HG03575 (cell line): ENCODE measurements at regions not wholly inside any gene's neighbourhood (a gene's known extent, or its start where the extent isn't known, plus 50 kb on each side); places are given as distances from the start of the nearest gene placed in this dataset.

Source experiments
- ATAC-seq: cut with Tn5 transposase; IDR thresholded peaks from one replicate; pipeline ENCODE4 v1.9.1; 2021; ENCODE audit not compliant: unreplicated experiment, insufficient number of reproducible peaks, low FRiP score; ENCODE audit errors: extremely low read depth

DNA sequence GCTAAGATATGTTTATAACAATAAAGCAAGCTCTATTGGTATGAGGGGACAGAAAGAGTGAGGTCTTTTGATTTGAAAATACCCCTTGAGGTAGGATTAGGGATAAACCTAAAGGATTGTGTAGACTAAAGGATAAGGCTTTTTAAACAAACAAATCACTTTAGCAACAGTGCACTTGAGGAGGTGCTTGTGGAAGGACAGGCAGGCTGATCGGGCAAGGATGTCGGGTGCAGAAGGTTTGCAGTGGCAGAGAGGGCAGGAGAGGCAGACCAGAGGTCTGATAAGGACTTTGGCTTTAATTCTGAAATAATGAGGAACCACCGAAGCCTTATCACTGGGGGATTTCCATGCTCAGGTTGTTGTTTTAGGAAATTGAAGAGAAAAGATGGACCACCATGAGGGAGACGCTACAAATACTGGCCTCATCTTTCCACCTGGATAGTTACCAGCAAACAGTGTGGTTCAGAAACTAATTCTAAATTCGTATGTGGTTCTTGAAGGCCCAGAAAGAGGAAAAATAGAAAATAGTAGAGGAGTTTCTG lies 119.5 kb upstream of the KLF6 start:
- ATAC-seq = no peak

DNA sequence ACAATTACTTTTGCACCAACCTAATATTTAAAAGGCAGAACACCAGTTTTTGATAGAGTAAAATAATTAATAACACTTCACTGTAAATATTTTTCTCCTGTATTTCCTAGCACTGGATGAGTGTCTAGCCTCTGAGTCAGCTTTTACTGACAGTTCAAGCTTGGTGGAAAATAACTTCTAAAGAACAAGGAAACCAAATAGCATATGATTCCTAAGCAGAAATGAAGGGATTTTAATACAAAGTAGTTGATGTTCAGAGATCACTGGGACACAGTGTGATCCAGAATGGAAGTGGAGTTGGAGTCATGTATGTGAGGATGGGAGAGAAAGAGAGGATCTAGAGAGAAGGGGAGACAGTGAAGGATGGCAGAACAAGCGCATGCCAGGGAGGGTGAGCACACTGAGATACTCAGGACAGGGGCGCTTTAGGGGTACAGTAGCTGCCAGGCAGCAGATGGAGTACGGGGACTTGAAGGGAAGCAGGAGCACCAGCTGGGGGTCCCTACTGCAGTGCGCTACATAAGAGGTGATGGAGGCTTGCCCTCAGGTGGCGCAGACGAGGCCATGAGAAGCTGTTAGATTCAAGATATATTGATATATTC lies 117.9 kb upstream of the KLF6 start:
- ATAC-seq = no peak

DNA sequence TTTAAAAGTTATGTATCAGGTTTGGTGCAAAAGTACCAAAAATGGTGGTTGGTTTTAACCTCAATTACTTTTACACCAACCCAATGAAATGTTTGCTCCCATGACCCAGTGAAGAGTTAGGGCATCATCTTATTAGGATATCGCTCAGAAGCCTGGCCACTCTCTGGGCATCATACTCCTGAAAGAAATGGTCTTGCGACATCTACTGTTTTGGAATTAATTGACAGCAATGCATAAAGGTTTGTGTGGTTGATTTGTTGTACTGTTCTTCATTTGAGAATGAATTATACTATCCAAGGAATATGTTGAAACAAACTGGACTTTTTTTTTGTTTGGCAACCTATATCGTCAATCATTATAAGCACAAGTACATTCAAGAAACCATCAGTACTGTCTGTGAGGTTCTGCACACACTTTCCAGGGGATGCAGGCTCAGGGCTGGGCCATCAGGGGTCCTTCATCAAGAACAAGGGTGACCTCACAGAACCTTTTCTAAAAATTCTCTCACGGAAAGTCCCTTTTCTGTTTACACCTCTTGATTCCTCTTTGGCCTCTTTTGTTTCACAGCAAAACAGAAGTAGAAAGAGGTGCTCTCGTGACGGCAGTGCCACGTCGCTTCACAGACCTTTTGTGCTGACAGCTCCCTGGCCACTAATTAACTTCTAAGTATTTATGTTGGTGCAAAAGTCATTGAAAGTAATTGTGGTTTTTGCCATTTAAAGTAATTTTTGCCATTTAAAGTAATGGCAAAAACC lies 117.2 kb upstream of the KLF6 start:
- ATAC-seq = peak; percentile 40

DNA sequence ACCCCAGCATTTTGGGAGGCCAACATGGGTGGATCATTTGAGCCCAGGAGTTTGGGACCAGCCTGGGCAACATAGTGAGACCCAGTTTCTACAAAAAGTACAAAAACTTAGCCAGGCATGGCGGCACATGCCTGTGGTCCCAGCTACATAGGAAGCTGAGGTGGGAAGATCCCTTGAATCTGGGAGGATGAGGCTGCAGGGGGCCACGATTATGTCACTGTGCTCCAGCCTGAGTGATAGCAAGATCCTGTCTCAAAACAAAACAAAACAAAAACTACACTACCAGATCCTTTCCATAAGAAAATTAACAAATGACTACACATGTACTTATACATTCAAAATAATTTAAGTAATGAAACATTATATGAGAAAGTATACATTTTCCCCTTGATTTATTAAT lies 116.4 kb upstream of the KLF6 start:
- no peak for ATAC-seq

DNA sequence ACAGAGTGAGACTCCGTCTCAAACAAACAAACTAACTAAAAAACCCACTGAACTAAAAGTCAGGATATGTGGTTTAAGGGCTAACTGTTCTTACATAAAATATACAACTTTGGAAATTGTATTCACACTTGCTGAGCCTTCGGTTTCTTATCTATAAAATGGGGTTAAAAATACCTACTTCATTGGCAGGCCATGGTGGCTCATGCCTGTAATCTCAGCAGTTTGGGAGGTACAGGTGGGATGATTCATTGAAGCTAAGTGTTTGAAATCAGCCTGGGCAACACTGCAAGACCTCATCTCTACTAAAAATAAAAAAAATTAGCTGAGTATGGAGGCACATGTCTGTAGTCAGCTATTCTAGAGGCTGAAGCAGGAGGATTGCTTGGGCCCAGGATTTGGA lies 115.4 kb upstream of the KLF6 start:
- no peak for ATAC-seq

DNA sequence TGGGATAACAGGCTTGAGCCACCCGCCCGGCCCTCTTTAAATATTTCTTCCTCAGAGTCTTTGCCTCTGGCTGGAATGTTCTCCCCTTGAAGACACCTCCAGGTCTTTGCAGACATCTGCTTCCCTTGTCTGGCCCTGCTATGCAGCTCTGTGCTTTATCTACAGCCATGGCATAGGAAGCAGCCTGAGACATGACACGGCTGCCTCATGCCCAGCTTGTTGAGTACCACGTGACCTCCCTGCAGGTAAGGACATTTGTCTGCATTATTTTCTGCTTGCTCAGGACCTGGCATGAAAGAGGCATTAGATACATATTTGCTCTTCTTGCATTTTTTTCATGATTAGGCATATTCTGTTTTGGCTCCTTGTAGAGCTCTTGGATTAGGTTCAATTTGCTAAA lies 113.8 kb upstream of the KLF6 start:
- ATAC-seq = no peak

DNA sequence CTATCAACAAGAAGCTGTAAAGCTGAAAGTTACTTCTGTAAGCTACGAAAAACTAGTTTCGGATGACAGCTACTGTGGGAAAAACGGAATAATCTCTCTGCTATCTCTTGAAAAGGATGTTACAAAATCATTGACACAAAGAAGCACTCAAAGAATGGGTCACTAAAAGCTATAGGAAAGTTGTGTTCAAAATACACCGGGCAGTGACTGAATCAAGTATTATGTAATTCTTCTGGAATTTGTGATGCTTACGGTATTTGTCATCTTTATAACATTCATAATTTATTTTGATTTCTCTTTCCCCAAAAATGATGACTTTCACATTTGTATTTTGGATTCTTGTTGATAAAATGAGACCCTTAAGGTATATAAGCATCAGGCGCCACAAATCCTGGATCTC lies 112.1 kb upstream of the KLF6 start:
- no peak for ATAC-seq

DNA sequence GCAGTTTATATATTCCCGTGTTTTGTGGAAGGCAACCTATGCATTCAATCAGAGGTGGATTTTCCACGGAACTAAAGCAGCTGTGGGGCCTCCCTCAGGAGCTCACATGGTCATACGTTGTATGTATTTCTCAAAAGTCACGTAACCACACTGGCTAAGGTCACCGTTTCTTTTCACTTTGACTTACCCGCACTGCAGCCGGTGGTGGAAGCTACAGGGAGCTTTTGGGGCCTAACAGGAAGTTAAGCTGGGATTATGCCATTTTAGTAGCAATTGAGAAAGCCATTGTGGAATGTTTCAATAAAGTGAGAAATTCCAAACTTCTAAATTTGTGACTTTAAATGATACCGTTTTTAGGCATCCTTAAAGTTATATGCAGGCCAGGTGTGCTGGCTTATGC lies 111.2 kb upstream of the KLF6 start:
- ATAC-seq = no peak

DNA sequence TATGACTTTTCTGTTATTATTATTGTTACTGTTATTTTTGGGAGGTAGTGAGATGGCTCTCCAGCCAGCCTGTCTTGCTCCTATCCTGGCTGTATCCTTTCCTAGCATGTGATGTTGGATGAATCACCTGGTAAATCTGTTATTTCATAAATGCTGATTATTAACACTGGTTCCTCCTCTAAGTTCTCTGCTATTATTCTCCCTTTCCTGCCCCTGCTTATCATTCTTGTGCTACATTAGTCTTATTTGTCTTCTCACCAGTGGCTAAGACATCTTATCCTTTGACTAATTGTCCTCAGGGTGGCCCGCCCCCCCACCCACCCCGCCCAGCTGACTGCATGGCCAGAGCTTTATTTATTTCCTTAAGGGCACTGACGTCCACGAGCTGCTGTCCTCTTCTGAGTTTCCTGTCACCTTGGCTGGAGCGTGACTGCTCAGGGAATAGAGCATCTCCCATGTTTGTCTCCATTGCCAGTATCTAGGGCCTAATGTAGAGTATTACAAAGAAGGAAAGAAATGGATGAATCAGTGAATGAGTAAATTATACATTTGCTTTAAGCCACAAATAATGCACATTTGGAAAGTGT lies 110.1 kb upstream of the KLF6 start:
- ATAC-seq = no peak

DNA sequence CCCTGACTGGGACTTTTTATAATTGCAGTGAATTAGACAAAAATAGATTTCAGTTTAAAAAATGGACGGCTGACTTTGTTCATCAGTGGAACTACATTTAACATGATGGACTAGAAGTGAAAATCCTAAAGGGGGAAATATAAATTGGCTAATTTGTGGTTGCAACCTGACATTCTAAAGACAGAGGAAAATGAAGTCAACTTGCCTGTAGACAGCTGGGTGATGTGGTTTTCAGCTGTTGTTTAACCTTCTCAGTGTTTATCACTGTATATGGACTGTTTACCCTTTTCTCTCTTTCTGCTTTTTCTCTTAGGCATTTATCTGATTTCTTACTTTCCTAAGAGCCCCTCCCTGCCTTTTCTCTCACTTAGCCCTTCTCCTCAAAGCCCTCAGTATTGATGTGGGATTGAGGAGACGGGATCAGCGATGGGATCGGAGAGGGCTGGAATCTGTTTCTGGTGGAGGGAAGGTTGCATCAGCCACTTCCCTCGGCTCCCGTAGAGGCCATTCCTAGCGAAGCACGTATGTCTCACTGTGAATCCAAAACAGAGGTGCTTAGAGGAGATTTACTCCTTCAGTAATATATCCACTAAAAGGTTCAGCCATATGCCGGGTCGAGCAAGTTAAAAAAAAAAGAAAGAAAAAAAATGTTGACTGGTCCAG lies 109.0 kb upstream of the KLF6 start:
- no peak for ATAC-seq

DNA sequence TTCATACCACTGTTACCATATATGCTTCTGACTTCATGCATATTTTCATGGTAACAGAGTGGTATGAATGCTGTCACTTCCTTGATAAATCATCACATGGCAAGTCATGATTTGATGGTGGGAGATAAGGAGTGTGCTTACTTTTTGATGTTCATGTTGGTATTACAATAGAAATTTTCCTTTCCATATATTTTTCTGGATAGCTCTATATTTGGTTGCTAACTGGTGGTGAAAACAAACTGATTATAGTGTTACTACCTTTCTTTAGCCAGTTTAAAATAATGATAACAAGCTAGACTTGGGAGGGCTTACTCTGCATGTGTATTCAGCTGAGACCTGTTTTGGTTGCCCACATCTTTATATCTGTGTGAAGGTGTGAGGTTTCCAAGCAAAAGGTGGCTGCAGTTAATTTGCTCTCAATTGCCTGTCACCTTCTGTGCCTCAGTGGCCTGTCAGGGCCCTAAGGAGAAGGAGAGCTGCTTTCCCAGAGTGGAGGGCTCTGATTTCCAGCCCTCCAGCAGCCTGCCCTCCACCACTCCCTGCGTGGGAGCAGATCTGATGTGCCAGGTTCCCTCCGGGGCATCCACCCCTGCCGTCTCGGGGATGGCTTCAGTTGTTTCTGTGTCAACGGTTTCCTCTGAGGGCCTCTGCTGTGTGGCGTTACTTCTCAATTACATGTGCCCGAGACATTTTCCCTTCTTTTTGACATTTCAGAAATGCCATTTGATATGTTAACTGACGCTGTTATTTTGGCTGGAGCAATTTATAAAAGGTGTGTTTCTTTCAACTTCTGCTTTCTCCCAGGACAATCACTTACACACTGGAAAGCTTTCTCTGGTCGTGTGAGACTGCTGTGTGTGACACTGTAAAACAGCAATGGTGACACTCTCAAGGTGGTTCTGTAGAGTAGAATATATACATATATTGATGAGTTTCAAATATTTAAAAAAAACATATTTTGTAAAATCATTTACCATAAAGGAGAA lies 107.7 kb upstream of the KLF6 start:
- ATAC-seq = no peak

DNA sequence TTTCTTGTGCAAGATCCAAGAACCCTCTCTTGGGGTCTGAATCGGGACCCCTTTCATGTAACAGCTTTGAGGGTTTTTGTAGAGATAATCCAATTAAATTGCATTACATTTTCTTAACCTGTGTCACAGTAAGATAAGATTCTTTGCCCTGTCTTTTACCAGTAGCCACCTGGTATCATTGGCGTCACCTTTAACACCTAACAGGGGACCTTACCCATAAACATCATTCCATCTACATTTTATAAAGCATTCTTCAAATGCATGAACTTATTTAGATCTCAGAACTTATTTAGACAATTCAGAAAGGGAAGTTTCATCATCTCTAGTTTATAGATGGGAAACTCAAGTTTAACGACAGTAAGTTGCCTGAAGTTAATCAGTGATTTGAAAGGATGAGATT lies 106.4 kb upstream of the KLF6 start:
- ATAC-seq = no peak

DNA sequence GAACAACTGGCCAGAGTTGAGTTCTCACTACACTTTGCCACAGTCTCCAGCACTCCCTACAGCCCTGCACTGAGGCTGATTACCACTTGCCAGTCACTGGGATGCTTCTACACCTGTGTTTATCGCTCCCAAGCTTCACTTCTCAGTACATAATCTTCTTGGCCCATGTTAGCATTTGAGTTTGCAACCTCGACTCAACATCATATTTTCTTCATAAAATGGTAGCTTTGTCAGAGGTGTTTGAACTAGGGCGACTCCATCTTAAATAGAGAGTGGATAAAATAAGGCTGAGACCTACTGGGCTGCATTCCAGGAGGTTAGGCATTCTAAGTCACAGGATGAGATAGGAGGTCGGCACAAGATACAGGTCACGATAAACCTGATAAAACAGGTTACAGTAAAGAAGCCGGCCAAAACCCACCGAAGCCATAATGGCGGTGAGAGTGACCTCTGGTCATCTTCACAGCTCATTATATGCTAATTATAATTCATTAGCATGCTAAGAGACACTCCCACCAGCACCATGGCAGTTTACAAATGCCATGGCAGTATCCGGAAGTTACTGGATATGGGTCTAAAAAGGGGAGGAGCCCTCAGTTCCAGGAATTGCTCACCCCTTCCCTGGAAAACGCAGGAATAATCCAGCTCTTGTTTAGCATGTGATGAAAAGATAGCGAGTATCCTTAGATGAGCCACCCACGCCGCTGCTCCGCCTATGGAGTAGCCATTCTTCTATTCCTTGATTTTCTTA lies 105.8 kb upstream of the KLF6 start:
- ATAC-seq = no peak

DNA sequence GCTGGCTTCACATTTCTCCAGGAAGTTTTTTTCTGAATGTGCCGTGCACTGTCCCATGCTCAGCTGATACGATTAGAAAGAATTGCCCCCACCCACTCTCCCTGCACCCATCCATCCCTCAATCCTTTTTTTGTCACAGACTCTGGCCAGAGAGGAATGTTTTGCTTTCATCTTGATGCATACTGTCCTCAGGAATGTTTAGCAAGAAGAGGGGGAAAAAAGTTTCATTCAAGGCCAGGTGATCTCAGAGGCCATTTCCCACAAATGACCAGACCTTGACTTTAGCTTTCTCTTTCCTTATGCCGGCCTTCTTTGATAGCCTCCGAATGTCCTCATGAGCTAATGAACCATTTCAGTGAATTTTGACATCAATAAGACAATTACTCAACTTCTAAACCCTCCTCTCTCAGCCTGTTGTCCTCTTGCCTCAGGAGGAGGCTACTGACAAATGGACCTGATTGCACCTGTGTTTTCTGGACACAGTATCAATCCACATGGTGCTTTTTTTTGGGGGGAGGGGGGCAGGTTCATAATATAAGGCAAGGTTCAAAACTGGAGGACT lies 105.0 kb upstream of the KLF6 start:
- ATAC-seq = no peak

DNA sequence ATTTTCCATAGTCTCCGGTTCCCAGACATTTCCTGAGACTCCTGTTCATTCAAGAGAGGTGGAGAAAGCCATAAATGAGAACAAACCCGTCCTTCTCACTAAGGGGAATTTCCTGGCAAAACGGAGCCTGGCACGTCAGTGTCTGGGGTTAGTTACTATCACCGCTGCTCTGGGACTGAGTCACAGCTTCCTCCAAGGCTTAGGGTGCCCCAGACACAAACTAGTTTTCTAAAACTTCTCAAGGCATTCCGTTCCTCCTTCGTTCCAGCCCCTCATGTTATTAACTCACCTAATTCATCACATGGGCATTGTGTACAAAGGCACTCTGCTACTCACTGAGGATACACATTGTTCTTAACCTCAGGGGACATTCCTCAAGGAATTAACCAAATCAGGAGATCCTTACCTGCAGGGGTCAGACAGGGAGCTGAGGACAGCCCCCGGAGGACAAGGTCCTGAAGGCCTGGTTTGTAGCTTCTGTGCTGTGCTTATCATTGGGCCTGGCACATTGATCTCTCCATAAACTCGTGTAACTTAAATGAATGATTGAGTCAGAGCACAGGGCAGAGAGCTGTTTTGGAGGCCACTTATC lies 103.0 kb upstream of the KLF6 start:
- peak; percentile 59 for ATAC-seq

DNA sequence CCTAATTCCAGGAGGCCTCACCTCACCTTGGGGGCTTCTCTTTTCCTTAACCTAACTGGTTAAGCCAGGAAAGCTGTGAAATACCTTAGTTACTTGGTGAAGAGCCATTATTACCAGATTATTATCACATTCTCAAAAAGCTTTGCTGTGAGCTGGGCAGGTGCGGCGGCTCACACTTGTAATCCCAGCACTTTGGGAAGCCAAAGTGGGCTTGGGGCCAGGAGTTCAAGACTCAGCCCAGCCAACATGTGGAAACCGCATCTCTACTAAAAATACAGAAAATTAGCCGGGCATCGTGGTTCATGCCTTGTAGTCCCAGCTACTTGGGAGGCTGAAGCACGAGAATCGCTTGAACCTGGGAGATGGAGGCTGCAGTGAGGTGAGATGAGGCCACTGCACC lies 102.4 kb upstream of the KLF6 start:
- ATAC-seq = no peak

DNA sequence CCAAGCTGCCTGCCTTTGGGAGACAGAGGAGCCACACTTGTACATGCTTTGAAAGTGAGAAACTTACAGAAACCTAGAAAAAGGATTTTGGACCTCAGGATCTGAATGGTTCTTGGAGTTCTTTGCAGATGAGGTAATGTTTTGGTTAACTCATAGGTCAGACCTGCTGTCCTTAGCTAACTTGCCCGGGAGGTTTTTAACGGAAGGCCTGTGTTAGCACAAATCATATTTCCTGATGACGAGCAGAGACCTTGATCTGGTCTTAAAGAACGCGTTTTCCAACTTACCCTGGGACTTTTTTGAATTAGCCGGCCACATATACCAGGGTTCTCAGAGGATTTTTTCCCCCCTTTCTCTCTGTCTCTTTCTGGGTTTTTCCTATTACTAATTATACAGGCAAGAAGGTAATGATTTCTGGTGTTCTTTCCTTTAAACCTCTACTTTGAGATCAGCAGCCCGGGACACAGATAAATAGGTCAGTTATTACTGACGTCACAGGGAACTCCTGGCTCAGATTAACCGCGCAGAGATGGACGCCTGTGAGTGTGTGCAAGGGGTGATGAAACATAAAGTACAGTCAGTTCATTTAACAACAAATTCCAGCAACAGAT lies 101.7 kb upstream of the KLF6 start:
- ATAC-seq = no peak
